ENCODE measurements at regions not wholly inside any gene's neighbourhood (a gene's known extent, or its start where the extent isn't known, plus 50 kb on each side); places are given as distances from the start of the nearest gene placed in this dataset.

DNA sequence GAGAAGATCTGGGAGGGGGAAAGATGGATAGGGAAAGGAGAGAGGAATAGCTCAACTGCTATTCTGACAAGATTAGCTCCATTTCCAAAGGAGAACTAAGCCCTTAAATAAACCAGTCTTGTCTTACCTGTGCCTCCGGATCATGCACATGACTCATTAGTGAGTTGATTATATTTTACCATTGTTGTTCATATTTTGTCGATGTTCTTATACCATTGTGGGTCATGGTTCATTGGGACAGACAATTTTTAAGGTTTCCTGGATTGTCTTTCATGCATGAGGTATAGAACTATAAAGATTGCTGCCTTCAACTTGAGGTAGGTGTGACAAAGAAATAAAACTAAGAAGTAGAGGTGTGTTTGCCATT, 243.0 kb upstream of the ATP2B1 start:
- TF ChIP-seq, protein P1, sequence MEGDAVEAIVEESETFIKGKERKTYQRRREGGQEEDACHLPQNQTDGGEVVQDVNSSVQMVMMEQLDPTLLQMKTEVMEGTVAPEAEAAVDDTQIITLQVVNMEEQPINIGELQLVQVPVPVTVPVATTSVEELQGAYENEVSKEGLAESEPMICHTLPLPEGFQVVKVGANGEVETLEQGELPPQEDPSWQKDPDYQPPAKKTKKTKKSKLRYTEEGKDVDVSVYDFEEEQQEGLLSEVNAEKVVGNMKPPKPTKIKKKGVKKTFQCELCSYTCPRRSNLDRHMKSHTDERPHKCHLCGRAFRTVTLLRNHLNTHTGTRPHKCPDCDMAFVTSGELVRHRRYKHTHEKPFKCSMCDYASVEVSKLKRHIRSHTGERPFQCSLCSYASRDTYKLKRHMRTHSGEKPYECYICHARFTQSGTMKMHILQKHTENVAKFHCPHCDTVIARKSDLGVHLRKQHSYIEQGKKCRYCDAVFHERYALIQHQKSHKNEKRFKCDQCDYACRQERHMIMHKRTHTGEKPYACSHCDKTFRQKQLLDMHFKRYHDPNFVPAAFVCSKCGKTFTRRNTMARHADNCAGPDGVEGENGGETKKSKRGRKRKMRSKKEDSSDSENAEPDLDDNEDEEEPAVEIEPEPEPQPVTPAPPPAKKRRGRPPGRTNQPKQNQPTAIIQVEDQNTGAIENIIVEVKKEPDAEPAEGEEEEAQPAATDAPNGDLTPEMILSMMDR (conservative IDR thresholded peaks at IDR 0.05 in 1 of 2, IDR thresholded peaks at IDR 0.05 in 1 of 2; ENCODE audit: extremely low read depth in 1 of 2, insufficient read depth in 1 of 2, low read depth in 1 of 2, low read length in 2 of 2): no peak
- TF ChIP-seq EZH2 (IDR thresholded peaks at IDR 0.05; ENCODE audit: borderline replicate concordance, low read length): no peak
